ENCODE measurements at regions not wholly inside any gene's neighbourhood (a gene's known extent, or its start where the extent isn't known, plus 50 kb on each side); places are given as distances from the start of the nearest gene placed in this dataset.

GRCh38 chr10:33669904-33670303, 335.4 kb upstream of the NRP1 start:
- TF ChIP-seq, protein P1, sequence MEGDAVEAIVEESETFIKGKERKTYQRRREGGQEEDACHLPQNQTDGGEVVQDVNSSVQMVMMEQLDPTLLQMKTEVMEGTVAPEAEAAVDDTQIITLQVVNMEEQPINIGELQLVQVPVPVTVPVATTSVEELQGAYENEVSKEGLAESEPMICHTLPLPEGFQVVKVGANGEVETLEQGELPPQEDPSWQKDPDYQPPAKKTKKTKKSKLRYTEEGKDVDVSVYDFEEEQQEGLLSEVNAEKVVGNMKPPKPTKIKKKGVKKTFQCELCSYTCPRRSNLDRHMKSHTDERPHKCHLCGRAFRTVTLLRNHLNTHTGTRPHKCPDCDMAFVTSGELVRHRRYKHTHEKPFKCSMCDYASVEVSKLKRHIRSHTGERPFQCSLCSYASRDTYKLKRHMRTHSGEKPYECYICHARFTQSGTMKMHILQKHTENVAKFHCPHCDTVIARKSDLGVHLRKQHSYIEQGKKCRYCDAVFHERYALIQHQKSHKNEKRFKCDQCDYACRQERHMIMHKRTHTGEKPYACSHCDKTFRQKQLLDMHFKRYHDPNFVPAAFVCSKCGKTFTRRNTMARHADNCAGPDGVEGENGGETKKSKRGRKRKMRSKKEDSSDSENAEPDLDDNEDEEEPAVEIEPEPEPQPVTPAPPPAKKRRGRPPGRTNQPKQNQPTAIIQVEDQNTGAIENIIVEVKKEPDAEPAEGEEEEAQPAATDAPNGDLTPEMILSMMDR (conservative IDR thresholded peaks at IDR 0.05; ENCODE audit: low read depth, low read length): no peak
- no peak for TF ChIP-seq EZH2 (IDR thresholded peaks at IDR 0.05; ENCODE audit: borderline replicate concordance, low read depth, low read length, poor library complexity, severe bottlenecking)
- Histone ChIP-seq H3K9me3 (ENCODE audit: low read depth, low read length, poor library complexity, severe bottlenecking) (no peaks in the 10 kb centered on the region), H3K27me3 (replicated peaks; ENCODE audit: insufficient read depth, low read depth, low read length, poor library complexity) (no peaks in the 10 kb centered on the region), H3K4me3 (ENCODE audit: low read depth, low read length, poor library complexity, severe bottlenecking) (no peak overlapping the region), H3K4me1 (ENCODE audit: insufficient read depth, low read length, poor library complexity, severe bottlenecking) (no peaks in the 10 kb centered on the region), H3K36me3 (ENCODE audit: insufficient read depth, low read length, poor library complexity, severe bottlenecking) (no peaks in the 10 kb centered on the region), H3K27ac (ENCODE audit: low read depth, low read length, poor library complexity, severe bottlenecking) (no peak overlapping the region)
- CTCF ChIA-PET: no interaction called here
- no peak for DNase-seq (ENCODE audit: low spot score)
- intact Hi-C loops (cut with micrococcal nuclease; ENCODE audit: unreplicated experiment): no loop called here
- POLR2A ChIA-PET (ENCODE audit: low non-redundant PET): no interaction called here
- BruUV-seq (replicated peaks): no TSS peak

DNA sequence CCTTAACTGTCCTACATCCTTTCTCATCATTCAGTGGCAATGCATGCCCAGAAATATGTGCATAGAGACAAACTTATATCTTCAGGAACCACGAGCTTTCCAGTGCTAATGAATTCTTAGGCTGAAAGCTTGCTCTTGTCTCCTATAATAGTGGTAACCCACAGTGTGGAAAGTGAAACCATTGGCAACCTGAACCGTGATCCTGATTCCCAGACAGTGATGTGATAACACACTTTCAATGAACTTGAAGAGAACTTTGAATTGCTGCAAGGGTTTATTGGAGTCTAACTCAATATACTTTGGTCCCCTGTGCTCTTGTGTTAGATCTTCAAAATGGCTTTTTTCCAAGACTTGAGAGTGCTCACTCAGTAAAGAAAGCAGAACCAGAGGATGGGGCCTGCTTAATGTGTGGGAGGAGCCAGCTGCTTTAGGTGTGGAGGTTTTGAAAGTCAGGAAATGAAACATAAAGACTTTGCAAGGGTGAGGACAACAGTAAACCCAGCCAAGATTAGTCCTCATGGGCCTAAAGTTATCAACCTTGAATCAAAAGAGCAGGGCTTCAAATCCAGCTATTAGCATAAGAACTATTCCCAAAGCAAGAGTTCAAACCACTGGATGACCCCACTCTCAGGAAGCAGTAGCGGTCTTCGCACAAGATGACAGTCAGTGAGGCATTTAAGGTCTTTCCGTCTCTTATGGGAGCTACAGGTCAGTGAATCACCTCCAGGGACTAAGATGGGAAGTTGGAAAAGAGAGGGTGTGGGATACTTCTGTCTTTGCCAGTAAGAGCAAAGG, 332.4 kb upstream of the NRP1 start:
- intact Hi-C loops (cut with micrococcal nuclease; ENCODE audit: unreplicated experiment): no loop called here
- H3K4me3 ChIP-seq (ENCODE audit: low read depth, low read length, poor library complexity, severe bottlenecking): no peak overlapping the region
- no peak for DNase-seq (ENCODE audit: low spot score)
- peaks cover 2% of the 10 kb centered on the region for H3K4me1 ChIP-seq (ENCODE audit: insufficient read depth, low read length, poor library complexity, severe bottlenecking)
- H3K9me3 ChIP-seq (ENCODE audit: low read depth, low read length, poor library complexity, severe bottlenecking): no peaks in the 10 kb centered on the region
- no peaks in the 10 kb centered on the region for H3K27me3 ChIP-seq (replicated peaks; ENCODE audit: insufficient read depth, low read depth, low read length, poor library complexity)
- TF ChIP-seq, protein P1 (conservative IDR thresholded peaks at IDR 0.05; ENCODE audit: low read depth, low read length): no peak
- no peak for TF ChIP-seq EZH2 (IDR thresholded peaks at IDR 0.05; ENCODE audit: borderline replicate concordance, low read depth, low read length, poor library complexity, severe bottlenecking)
- ChIA-PET CTCF (no interaction called here), POLR2A (ENCODE audit: low non-redundant PET) (no interaction called here)
- no peaks in the 10 kb centered on the region for H3K36me3 ChIP-seq (ENCODE audit: insufficient read depth, low read length, poor library complexity, severe bottlenecking)
- H3K27ac ChIP-seq (ENCODE audit: low read depth, low read length, poor library complexity, severe bottlenecking): no peak overlapping the region
- BruUV-seq (replicated peaks): no TSS peak

DNA sequence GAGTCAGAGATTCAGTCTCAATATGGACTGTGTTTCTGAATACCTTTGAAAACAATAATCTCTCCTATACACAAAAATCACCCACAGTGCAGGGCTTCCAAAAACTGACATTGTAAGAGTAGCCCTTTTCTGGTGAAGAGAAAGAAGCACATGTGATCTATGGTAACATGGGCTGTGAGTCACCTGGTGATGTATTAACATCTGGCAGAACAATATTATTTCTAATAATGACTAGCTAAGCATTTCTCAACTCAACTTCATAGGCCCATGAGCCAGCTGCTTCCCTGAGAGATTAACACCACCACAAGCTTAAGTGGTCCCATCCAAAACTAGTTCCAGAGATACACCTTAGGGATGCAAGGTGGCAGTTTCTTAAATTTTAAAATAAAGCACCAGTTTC, 331.0 kb upstream of the NRP1 start:
- no TSS peak for BruUV-seq (replicated peaks)
- ChIA-PET POLR2A (ENCODE audit: low non-redundant PET) (no interaction called here), CTCF (no interaction called here)
- no peaks in the 10 kb centered on the region for H3K27me3 ChIP-seq (replicated peaks; ENCODE audit: insufficient read depth, low read depth, low read length, poor library complexity)
- H3K36me3 ChIP-seq (ENCODE audit: insufficient read depth, low read length, poor library complexity, severe bottlenecking): no peaks in the 10 kb centered on the region
- peaks cover 5% of the 10 kb centered on the region for H3K4me1 ChIP-seq (ENCODE audit: insufficient read depth, low read length, poor library complexity, severe bottlenecking)
- intact Hi-C loops (cut with micrococcal nuclease; ENCODE audit: unreplicated experiment): no loop called here
- no peaks in the 10 kb centered on the region for H3K9me3 ChIP-seq (ENCODE audit: low read depth, low read length, poor library complexity, severe bottlenecking)
- TF ChIP-seq EZH2 (IDR thresholded peaks at IDR 0.05; ENCODE audit: borderline replicate concordance, low read depth, low read length, poor library complexity, severe bottlenecking): no peak
- TF ChIP-seq, protein P1 (conservative IDR thresholded peaks at IDR 0.05; ENCODE audit: low read depth, low read length): no peak
- no peak for DNase-seq (ENCODE audit: low spot score)
- H3K27ac ChIP-seq (ENCODE audit: low read depth, low read length, poor library complexity, severe bottlenecking): no peak overlapping the region
- H3K4me3 ChIP-seq (ENCODE audit: low read depth, low read length, poor library complexity, severe bottlenecking): no peak overlapping the region
